ENCODE measurements at regions not wholly inside any gene's neighbourhood (a gene's known extent, or its start where the extent isn't known, plus 50 kb on each side); places are given as distances from the start of the nearest gene placed in this dataset.
"Not testable (repeated sequence)": the region's sequence is repeated elsewhere in the genome, so short reads cannot be mapped to it uniquely, and the experiment has no call there.

DNA sequence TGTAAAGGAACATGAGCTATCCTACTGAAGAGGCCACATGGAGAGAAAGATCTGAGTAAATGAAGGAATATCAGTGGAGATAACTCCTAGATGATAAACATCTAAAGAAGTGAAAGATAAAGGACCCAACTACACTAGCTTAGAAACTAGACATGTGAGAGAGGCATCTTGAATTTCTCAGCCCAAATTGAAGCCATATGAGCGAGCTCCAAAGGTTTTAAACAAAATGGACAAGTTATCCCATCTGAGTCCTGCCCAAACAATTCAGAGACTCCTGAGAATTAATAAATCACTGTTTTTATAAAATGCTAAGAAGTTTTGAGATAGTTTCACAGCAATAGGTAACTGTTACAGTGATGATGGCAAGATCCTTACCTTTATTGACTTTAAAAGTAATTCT is 438.9 kb downstream of the NAV3 start:
- DNase-seq: no peak

DNA sequence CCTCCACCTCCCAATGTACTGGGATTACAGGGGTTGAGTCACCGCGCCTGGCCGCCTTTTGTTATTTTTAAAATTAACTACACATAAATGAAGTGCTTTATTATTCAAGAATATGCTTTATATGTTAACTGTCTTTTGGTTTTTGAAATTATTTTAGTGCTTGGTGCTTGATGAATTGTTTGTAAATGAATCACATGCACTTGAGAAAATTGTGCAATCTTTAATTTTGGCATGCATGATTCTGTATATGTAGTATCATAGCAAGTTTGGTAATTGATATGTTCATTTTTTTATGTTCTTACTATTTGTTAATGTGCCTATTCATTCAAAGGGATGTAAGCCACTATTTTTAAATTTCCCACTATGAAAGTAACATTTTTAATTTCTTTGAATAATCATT is 440.9 kb downstream of the NAV3 start:
- DNase-seq: peak; percentile 26

DNA sequence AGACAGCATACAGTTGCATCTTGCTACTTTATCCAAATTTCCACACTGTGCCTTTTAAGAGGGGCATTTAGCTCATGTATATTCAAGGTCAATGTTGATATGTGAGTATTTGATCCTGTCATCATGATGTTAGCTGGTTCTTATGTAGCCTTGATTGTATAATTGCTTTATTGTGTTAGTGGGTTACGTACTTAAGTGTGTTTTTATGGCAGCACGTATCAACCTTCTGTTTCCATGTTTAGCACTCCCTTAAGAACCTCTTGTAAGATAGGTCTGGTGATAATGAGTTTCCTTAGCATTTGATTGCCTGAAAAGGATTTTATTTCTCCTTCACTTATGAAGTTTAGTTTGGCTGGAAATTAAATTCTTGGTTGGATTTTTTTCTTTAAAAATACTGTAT is 445.2 kb downstream of the NAV3 start:
- no peak for DNase-seq

DNA sequence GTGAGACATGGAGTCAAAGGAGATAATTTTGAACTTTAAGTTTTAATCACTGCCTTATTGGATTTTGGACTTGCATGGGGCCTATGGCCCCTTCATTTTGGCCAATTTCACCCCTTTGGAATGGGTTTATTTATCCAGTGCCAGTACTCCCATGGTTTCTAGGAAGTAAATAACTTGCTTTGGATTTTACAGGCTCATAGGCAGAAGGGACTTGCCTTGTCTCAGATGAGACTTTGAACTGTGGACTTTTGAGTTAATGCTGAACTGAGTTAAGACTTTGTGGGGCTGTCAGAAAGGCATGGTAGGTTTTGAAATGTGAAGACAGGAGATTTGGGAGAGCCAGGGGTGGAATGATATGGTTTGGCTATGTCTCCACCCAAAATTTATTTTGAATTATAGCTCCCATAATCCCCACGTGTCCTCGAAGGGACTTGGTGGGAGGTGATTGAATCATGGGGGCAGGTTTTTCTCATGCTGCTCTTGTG is 448.1 kb downstream of the NAV3 start:
- DNase-seq: no peak

DNA sequence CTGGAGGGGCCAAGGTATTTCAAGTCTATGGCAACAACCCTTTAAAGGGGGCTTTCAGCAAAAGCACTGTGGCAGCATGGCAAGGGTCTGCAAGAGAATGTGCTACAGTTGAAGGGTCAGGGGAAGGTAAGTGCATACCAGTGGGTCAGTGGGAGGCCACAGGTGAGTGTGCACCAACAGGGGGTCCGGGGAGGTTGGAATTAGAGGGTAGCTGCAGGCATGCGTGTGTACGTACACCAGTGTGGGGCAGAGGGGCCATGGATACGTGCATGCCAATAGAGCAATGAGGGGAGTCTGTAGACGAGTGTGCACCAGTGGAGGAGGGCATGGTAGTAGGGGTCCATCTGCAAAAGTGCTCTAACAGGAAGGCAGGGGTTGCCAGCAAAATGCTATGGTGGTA is 448.9 kb downstream of the NAV3 start:
- DNase-seq: no peak

DNA sequence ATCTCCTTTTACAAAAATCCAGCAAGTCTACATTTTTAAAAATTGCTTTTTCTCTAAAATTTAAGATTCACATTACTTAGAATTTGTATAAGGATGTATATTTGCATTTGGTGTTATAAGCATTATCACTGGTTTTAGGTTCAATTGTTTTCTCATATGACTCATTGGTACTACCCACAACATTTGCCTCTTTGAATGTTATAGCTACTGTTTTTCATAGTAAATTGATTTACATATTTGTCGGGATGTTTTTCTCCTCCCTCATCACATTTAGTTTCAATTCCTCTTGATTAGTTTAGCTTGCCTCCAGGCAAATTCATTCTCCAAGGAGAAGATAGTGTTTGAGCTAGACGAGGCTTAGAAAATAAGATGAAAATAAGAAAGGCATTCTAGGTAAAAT is 450.4 kb downstream of the NAV3 start:
- not testable (repeated sequence) for DNase-seq

DNA sequence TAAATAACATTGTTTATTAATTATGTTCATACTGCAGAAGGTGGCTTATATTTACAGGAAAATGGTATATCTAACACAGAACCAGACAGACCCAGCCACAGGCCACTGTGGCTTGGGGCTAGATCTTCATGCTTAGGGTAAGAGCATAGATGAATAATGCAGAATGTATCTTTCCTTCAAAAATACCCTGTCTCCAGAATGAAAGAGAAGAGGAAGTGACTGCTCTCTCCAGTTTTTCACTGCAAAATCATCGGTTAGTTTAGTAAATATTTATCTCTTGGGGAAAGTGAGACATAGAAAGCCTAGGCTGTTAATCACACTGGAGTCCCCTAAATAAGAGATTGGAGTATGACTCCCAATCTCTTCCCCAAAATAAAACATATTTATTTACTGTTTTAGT is 453.7 kb downstream of the NAV3 start:
- no peak for DNase-seq

DNA sequence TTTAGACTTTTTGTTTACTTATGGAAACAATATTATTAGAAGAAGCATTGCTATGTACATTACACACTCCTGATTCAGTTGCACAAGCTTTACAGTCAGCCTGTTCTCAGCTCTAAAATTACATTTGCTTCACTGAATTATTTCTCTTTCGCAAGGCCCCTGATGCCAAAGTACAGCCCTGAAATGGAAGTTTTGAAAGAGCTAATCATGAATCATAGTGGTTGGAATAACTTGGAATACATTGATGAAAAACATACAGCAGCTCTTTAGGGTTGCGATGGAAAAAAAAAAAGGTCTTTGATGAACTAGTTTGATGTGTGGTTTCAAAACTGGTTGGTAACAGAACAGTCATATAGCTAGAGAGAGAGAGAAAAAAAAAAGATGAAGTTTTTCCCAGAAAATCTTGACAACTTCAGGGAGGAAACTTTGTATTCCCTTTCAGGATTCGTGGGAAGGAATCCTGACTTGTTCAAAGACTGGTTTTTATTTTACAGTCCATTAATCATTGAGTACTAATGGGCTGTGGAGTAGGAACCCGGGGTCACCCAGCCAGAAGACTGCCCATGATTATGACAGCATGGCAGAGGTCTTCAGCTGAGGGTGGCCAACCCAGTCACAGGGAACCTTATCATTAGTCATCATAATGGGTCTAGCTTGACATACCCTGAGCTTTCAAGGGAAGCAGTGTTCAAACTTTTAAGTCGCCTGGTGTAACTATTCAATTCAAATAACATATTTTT is 460.1 kb downstream of the NAV3 start:
- DNase-seq: peak; percentile 95

DNA sequence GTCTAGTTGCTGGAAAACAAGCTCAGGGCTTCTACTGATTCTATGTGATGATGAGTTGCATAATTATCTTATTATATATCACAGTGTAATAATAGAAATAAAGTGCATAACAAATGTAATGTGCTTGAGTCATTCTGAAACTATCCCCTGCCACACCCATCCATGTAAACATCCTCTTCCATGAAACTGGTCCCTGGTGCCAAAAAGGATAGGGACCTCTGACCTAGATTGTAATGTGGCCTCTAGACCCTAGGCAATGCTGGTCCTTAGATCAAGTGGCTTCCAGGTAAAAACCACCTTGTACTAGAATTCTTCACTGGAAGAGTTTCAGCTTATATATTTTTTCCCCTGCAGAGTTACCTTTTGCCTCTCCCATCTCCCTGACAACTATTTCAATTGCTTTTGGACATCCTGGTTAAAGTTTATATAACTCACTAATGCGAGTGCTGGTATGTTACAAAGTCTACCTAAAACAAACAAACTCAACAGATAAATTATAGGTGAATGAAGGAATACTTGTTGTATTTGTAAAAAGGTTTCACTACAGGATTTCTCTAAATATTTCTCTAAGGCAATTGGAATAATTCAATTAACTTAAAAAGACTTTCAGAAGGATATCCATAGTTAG is 462.5 kb downstream of the NAV3 start:
- DNase-seq: peak; percentile 39

DNA sequence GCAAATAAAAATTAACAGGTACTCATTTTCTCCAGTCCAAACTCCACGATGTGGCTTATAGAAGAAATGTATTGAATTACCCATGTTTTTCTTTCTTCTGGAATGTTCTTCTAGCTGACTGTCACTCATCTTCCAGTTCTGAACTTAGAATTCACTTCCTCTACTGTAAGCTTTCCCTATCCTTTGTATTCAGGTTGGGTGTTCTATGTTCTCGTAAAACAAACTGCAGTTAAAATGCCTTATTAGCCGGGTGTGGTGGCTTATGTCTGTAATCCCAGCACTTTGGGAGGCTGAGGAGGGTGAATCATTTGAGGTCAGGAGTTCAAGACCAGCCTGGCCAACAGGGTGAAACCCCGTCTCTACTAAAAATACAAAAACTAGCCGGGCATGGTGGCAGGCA is 470.6 kb downstream of the NAV3 start:
- not testable (repeated sequence) for DNase-seq

DNA sequence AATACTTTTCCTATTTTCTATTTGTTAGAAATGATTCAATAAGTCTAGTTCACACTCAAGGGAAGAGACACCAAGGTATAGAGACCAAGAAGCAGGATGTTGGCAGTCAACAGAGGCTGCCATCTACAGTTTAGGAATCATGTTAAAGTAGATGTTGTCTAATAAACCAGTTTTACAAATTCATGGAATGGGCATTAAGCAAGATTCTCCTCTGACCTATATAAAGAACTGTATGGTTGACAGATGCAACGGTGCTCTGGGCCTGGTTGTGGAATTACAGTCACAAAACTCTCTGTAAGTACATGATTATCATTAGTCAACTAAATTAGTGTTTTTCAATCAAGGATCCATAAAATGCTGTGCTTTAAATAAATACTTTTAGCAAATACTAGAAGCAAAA is 475.1 kb downstream of the NAV3 start:
- DNase-seq: no peak

DNA sequence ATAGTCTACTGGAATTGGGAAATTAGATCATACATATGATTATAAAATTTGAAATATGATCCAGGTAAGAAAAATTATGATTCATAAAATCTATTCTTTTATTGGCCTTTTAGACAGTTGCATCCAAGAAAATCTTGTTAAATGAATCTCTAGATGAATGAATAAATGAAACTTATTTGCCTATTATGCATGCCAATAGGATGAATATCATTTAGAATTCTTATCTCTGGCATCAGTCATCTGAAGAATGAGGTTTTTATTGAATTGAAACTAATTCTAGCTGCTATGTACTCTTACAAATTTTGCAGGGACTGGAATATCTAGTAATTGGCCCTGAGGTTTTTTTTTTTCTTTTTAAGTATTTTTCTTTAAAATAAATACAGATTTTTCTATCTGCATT is 475.5 kb downstream of the NAV3 start:
- no peak for DNase-seq

DNA sequence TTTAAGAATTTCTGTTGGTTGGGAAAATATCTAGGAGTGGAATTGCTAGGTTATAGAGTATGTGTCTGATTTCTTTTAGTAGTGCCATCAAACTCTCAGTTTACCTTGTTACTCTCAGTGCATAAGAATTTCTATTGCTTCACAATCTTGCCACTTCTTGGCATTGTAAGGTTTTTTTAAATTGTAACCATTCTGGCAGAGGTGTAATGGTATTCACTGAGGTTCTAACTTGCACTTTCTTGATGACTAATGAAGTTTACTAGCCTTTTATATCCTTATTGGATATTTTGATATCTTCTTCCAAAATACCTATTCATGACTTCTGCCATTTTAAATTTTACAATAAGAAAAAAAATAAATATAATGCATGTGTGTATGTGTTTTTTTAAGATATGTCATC is 478.0 kb downstream of the NAV3 start:
- no peak for DNase-seq

DNA sequence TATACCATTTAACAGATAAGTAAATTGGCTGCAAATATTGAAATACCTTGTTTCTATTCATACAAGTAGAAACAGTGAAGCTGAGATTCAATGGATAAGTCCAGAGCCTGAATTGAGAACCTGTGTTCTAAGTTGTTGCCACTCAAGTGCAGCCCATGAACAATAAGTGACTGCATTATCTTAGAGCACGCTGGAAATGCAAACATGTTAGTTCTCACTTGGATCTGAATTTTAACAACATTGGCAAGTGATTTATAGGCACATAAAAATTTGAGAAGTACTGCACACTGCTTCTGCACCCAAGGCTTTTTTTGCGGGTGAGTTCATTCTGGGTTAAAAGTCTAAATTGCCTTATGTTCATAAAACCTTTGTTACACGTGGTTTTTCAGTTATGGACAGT is 484.3 kb downstream of the NAV3 start:
- DNase-seq: no peak

DNA sequence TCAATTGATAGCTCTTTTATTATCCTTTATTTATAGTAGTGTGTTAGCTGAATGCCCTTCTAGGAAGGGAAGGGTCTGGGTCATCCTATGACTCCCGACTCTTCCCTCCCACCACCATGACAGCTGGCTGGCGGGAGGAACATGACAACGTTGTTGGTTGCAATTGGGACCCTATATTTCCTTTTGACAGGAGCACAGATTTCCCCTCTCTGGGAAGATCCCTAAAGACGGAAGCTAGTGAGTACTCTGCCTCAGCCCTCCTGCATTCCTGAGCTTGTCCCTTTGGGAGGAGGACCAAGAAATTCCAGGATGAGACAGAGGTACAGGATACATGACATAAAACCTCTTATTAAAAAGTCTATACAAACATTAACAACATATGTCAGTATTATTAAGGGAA is 485.4 kb downstream of the NAV3 start:
- DNase-seq: no peak

DNA sequence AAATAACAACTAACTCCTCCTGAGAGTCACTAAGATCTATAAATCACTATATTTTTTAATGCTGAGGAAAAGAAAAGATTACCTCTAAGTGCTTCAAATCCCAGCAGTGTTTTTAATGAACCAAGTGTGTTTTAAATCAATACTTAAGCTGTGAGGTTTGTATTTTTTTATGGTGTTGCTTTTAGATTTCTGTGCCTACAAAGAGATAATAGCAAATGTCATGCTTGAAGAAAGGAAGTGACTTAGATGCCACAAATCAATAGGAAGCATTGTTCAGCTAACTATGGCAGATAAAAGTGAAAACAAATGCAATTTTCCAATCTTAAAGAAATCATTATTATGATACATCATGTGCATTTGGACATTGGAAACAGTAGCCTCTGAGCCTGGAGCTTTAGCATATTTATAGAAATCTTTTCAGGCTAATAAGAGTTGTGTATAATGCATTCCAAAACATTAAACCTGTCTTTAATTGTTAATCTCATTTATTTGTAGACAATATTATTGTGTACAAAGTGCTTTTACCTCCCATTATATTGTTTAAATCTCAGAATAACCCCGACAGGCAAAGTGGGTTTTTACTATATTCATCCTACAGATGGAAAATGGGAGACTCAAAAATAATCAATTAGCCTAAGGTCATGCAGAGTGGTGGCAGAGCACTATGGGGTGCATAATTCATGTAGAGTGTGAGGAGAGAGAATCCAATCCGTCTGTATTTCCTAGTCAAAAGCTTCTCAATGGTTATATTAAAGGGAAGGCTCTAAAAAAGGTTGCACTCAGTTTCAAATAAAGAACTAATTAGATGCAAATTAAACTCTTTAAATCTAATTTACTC is 486.2 kb downstream of the NAV3 start:
- DNase-seq: no peak

DNA sequence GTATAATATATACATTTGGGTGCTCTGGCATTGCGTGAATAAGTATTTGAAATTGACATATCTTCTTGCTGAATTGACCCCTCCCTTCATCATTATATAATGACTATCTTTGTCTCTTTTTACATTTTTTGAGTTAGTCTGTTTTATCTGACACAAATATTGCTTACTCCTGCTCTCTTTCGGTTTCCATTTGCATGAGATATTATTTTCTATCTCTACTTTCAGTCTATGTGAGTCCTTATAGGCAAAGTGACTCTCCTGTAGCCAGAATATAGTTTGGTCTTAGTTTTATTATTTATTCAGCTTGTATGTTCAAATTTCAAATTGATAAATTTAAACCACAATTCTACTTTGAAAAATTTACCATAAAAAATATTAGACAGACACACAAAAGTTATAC is 491.0 kb downstream of the NAV3 start:
- DNase-seq: no peak

DNA sequence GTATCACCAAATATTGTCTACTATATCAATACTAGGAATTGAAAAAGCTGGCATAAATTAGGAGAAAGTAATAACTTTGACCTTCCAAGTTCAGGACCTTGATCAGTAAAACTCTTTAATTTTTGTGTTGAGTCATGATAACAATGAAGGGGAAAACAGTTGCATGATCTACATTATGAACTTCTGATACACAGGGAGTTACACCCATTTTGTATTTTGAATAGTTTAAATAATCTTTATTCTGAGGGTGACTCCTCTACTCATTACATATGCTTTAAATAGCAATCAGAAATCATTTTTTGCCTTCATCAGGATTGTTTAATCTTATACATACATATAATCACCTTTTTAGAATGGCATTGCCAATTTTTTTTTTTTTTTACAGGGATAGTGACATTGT is 492.5 kb downstream of the NAV3 start:
- DNase-seq: no peak

DNA sequence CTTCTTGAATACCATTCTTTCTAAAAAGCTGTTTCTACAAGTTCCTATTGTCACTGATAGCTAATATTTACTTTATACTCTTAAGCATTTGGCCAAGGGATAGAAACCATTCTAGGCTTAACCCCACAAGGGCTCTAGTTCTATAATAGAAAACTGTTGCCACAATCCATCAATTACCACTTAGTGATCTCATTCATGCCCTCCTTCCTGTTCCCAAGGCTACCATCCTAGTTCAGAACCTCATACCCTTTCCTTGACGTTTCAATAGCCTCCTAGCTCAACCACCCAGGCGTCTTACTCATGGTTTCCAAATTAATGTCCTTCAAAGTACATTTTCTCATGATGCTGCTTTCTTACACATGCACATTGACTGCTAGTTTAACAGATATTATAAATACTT is 493.5 kb downstream of the NAV3 start:
- DNase-seq: no peak

DNA sequence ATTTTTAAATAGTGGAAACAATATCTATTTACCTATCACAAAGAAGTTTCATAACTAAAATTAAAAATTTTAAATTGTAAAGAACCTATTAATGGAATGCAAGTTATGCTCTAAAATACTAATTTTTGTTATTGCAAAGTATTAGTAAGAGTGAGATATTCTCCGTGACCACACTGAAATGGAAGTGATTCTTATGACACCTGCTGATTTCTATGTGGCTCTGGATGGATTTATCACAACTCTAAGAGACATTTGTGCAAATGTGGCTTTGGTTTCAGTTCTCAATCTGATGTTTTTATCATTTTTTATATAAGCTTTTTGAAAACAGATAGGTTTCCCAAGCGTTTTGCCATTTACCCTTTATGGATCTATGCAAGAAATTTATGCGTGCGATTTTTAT is 497.8 kb downstream of the NAV3 start:
- DNase-seq: no peak

DNA sequence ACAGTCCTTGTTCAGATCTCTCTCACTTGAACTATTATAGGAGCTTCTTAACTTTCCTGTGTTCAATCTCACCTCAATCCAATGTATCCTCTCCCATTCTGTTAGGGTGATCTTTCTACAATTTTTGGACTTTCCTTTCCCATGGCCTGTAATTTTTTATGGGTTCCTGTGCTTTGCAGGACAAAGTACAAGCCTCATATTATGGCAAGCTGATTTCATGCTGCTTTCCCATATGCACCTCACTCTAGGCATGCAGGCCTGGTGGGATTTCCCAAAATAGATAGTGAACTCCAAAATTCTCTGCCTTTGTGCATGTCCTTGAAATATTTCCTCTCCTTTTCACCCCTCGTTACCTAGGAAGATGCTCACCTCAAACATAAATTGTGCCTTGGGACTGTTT is 499.4 kb downstream of the NAV3 start:
- DNase-seq: no peak

DNA sequence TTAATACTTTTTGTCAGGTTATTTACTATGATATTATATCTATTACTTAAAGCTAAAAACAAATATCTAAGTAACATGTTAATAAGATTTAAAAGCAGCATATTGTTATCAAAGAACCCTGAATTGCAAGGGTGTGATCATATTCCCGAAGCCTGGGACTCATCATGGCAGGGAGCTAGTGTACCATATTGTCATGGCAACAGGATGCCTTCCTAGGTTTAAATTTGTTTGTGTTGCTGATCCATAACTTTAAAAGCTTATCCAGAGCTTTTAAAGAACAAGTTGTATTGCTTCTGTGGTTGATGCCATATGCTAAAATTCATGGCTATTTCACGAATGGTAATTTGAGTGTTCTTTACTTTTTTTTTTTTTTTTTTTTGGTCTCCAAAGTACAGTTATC is 500.5 kb downstream of the NAV3 start:
- DNase-seq: no peak

DNA sequence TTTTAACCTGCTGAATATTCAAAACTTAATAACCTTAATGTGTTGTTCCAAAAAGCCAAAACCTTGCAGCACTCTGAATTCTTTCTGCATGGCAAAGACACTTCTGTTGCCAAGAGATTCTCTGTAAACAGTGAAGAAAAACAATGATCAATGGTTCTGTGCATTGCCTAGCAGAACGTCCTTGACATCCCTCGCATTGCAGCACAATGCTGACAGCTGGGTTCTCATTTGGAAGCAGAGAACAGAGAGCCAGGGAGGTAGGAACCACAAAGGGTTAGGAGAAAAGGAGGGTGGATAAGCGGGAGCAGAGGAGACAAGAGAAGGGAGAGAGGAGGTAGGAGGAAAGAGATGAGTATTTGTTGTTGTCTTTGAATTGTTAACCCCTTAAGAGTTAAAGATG is 501.1 kb downstream of the NAV3 start:
- no peak for DNase-seq

Measured in fibroblast of upper back skin (primary cell).